ENCODE measurements at regions not wholly inside any gene's neighbourhood (a gene's known extent, or its start where the extent isn't known, plus 50 kb on each side); places are given as distances from the start of the nearest gene placed in this dataset.
"Not testable (repeated sequence)": the region's sequence is repeated elsewhere in the genome, so short reads cannot be mapped to it uniquely, and the experiment has no call there.

DNA sequence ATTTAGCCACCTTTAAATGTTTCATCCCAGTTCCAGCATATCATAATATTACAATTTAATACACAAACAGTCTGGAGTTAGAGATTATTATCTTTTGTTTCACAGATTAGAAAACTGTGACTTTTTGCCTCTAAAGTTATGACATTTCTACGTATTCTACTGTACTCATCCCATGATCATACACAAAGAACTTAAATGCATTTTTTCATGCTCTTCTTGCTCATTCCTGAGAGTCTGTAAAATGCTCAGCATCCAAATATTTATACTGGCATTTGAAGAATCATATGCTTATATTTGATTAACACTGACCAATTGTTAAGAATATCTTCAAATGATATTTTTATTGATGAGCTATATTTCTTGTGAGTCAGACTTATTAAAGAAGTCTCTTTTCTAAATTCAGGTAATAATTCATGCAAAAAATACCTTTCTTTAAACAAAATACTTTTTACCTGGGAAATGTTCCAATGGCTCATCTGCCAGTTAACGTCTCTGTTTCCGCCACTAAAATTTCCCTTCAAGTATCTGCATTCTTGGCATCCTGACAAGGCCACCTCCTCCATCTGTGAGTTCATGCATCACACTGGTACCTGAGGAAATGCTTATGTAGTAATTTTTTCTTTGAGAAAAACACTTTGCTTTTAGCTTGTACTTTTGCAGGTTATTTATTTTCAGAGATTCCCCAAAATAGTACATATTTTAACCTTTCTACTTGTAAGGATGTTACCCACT lies 139.6 kb upstream of the RASA1 start:
- H3K27ac ChIP-seq, result no peak overlapping the region
- DNase-seq (ENCODE audit: low spot score in 2 of 2), result no peak
- TF ChIP-seq POLR2A (IDR thresholded peaks at IDR 0.05) (no peak), EP300 (IDR thresholded peaks at IDR 0.05) (no peak)
- TF ChIP-seq, protein P1, sequence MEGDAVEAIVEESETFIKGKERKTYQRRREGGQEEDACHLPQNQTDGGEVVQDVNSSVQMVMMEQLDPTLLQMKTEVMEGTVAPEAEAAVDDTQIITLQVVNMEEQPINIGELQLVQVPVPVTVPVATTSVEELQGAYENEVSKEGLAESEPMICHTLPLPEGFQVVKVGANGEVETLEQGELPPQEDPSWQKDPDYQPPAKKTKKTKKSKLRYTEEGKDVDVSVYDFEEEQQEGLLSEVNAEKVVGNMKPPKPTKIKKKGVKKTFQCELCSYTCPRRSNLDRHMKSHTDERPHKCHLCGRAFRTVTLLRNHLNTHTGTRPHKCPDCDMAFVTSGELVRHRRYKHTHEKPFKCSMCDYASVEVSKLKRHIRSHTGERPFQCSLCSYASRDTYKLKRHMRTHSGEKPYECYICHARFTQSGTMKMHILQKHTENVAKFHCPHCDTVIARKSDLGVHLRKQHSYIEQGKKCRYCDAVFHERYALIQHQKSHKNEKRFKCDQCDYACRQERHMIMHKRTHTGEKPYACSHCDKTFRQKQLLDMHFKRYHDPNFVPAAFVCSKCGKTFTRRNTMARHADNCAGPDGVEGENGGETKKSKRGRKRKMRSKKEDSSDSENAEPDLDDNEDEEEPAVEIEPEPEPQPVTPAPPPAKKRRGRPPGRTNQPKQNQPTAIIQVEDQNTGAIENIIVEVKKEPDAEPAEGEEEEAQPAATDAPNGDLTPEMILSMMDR (IDR thresholded peaks at IDR 0.05), result no peak
- H3K9me3 ChIP-seq, result no peaks in the 10 kb centered on the region
- 70 to 81% methylated on average over 3 of the region's 3 CpGs for WGBS, 2 donors
- no peaks in the 10 kb centered on the region for H3K27me3 ChIP-seq
- no peak overlapping the region for H3K4me3 ChIP-seq
- H3K4me1 ChIP-seq, result no peaks in the 10 kb centered on the region
- no peaks in the 10 kb centered on the region for H3K36me3 ChIP-seq

DNA sequence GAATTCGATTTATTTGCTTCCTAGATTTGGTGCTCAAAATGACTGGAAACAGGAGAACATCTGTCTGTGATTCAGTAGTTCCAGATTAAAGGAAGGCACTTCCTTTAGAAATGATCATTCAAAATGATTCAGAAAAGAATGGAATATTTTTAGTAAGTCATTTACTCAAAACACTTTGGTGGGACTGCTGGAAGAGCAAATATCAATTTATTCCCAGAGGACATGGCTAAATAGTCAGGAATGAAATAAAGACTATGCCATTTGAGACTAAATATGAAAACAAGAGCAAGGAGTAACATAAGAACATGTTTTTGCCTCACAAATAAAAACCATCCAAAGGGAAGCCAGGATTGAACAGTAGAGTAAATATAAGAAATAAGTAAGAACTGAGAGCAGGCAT lies 138.6 kb upstream of the RASA1 start:
- Histone ChIP-seq H3K4me1 (no peaks in the 10 kb centered on the region), H3K27ac (no peak overlapping the region), H3K9me3 (no peaks in the 10 kb centered on the region), H3K36me3 (no peaks in the 10 kb centered on the region), H3K27me3 (no peaks in the 10 kb centered on the region), H3K4me3 (no peak overlapping the region)
- 63 to 75% methylated on average over 1 of the region's 1 CpG for WGBS, 2 donors
- DNase-seq (ENCODE audit: low spot score in 2 of 2), result no peak
- no peak for TF ChIP-seq EP300 (IDR thresholded peaks at IDR 0.05)
- TF ChIP-seq, protein P1 (IDR thresholded peaks at IDR 0.05), result no peak
- TF ChIP-seq POLR2A (IDR thresholded peaks at IDR 0.05), result no peak

DNA sequence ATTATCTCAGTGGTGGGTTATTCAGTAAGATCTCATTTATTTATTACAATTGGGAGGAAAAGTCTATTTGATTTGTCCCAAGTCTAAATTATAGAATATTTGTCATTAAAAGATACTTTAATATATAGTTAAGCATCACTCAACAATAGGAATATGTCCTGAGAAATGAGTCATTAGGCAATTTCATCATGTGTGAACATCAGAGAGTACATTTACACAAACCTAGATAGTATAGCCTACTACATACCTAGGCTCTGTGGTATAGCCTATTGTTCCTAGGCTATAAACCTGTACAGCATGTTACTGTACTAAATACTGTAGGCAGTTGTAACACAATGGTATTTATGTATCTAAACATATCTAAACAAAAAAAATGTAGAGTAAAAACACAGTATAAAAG lies 135.0 kb upstream of the RASA1 start:
- TF ChIP-seq POLR2A (IDR thresholded peaks at IDR 0.05) (no peak), EP300 (IDR thresholded peaks at IDR 0.05) (no peak)
- TF ChIP-seq, protein P1 (IDR thresholded peaks at IDR 0.05), result no peak
- Histone ChIP-seq H3K36me3 (no peaks in the 10 kb centered on the region), H3K9me3 (no peaks in the 10 kb centered on the region), H3K4me1 (peaks cover 0 to 17% (median 0%) of the 10 kb centered on the region in 4 donors), H3K27ac (no peak overlapping the region), H3K4me3 (no peak overlapping the region), H3K27me3 (no peaks in the 10 kb centered on the region)
- no peak for DNase-seq (ENCODE audit: low spot score in 2 of 2)

DNA sequence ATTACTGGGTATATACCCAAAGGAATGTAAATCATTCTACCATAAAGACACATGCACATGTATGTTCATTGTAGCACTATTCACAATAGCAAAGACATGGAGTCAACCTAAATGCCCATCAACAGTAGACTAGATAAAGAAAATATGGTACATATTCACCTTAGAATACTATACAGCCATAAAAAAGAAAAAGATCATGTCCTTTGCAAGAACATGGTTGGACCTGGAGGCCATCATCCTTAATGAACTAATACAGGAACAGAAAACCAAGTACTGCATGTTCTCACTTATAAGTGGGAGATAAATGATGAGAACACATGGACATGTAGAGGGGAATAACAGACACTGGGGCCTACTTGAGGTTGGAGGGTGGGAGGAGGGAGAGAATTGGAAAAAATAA lies 133.2 kb upstream of the RASA1 start:
- DNase-seq (ENCODE audit: low spot score in 2 of 2); H3K36me3 ChIP-seq; H3K9me3 ChIP-seq; H3K4me3 ChIP-seq; H3K27ac ChIP-seq; H3K27me3 ChIP-seq: not testable (repeated sequence)
- peaks cover 0 to 27% (median 0%) of the 10 kb centered on the region in 4 donors for H3K4me1 ChIP-seq

DNA sequence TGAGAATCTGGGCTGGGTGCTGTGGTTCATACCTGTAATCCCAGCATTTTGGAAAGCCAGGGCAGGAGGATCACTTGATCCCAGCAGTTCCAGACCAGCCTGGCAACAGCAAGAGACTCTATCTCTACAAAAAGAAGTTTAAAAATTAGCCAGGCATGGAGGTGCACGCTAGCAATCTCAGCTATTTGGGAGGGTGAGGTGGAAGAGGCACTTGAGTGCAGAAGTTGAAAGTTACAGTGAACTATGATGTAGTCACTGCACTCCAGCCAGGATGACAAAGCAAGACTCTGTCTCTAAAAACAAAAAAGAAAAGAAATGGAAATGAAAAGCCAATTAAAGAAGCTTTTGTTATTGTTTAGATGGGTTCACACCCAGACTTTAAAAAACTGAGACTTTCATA lies 131.6 kb upstream of the RASA1 start:
- Histone ChIP-seq H3K27me3 (no peaks in the 10 kb centered on the region), H3K4me3 (no peak overlapping the region), H3K4me1 (peaks cover 0 to 27% (median 0%) of the 10 kb centered on the region in 4 donors), H3K9me3 (no peaks in the 10 kb centered on the region), H3K36me3 (no peaks in the 10 kb centered on the region), H3K27ac (no peak overlapping the region)
- no peak for DNase-seq (ENCODE audit: low spot score in 2 of 2)
- TF ChIP-seq, protein P1 (IDR thresholded peaks at IDR 0.05), result no peak
- TF ChIP-seq POLR2A (IDR thresholded peaks at IDR 0.05), result no peak
- TF ChIP-seq EP300 (IDR thresholded peaks at IDR 0.05), result no peak
- WGBS, 2 donors, result 31 to 33% methylated on average over 1 of the region's 1 CpG

DNA sequence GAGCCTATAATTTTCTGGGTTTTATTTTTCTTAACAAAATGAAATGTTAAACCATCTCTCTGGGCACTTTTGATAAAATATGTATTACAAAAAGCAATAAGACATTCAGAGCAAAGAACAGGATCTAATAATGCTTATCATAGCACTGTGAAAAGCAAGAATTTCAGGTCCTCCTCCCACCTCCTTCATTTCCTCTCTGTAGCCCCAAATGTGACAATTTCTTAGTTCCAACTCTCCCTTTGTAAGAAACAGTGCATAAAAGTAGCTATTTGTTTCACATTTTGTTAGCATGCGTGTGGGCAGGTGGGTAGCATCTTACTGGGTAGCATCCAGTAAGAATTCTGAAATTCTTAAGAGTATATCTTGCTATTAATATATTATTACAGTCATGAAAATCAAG lies 130.9 kb upstream of the RASA1 start:
- Histone ChIP-seq H3K4me3 (no peak overlapping the region), H3K9me3 (no peaks in the 10 kb centered on the region), H3K27ac (no peak overlapping the region), H3K36me3 (no peaks in the 10 kb centered on the region), H3K27me3 (no peaks in the 10 kb centered on the region), H3K4me1 (peaks cover 0 to 27% (median 0%) of the 10 kb centered on the region in 4 donors)
- 86 to 87% methylated on average over 1 of the region's 1 CpG for WGBS, 2 donors
- TF ChIP-seq, protein P1 (IDR thresholded peaks at IDR 0.05), result no peak
- no peak for TF ChIP-seq EP300 (IDR thresholded peaks at IDR 0.05)
- TF ChIP-seq POLR2A (IDR thresholded peaks at IDR 0.05), result no peak
- DNase-seq (ENCODE audit: low spot score in 2 of 2), result no peak
